Tongue (tissue), 1 donor: ENCODE measurements at regions not wholly inside any gene's neighbourhood (a gene's known extent, or its start where the extent isn't known, plus 50 kb on each side); places are given as distances from the start of the nearest gene placed in this dataset.

Experiments used
- DNase-seq: peaks from one replicate; pipeline ENCODE4 v3.0.0-alpha.2; 2015

DNA sequence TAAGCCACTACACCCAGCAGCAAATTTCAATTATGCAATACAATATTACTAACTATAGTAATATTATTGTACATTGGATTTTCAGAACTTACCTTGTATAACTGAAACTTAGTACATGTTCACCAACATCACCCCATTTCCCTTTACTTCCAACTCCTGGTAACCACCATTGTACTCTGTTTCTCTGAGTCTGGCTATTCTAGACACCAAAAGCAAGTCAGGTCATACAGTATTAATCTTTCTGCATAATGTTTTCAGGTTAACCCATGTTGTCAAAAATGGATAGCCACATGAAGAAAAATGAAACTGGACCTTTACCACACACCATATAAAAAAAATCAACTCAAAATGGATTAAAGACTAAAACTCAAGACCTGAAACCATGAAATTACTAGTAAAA lies 558.2 kb downstream of the MMUT start:
- DNase-seq: no peak

DNA sequence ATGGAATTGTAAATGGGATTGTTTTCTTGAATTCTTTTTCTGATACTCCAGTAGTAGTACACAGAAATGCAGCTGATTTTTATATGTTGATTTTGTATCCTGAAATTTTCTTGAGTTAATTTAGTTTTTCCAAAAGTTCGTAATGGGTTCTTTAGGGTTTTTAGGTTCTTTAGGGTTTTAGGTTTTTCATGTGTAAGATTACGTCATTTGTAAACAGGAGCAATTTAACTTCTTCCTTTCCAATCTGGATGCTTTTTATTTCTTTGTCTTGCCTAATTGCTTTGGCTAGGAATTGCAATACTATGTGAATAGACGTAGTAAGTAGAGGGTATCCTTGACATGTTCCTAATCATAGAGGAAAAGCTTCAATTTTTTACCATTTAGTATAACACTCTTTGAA lies 568.6 kb downstream of the MMUT start:
- no peak for DNase-seq

DNA sequence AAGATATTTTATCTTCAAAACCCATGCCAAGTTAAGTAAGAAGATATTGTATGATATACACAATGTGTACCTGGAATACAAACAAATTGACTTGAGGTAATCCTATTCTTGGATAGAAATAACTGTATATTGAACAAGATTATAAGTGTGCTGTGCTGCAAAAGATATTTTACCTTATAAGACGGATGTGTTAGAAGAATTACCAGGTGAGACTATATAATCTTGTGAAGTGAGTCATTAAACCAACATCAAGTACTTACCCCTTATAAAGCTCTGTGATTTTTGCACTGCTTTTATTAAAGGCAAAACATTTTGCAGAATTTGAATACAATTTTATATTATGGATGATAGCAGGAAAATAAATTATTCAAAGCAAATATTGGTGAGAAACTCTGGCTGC lies 570.0 kb downstream of the MMUT start:
- no peak for DNase-seq

DNA sequence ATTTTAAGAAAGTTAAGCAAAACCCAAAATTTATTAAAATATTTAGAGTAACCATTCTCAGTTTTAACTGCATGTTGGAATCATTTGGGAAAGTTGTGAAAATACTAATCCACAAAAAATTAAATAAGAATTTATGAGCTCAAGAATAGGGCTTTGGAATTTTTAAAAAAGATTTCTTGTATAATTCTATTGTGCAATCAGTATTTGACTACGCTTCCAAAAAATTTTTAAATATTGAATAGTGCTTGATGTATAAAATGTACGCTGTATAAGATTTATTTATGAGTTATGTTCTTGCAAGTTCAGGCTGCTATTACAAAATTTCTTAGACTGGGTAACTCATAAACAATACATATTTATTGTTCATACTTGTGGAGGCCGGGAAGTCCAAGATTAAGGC lies 571.7 kb downstream of the MMUT start:
- DNase-seq: no peak

DNA sequence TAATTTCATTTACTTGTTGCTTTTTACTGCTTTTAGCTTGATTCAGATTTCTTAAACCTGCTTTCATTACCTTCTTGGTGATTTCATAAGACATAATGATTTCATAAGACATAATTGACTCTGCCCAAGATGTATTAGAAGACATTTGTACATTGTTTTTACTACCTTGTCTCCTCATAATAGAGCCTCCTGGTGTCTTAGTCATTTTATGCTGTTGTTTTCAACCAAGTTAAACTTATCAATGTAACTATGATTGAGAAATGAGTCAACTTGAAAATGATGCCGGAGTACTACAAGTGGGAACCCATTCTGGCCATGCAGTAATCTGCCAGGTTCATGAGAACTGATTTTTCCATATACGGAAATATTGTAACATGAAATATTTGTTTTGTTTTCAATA lies 573.6 kb downstream of the MMUT start:
- DNase-seq: no peak

DNA sequence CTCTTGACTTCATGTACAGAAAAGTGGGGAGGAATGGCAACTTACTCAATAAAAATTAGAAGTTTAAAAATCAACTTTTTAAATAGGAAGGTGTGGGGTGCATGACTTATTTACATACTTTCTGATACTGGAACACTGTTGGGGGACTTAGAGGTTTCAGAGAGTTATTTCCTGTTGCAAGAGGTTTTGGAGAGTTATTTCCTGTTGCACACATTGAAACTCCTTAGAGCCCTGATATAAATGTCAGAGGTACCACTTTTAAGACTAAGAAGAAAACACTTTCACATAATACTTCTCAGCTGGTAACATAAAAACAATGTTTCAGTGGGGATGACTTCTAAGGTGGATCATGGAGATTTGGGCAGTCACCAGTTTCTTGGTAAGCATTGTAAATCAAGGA lies 579.9 kb downstream of the MMUT start:
- no peak for DNase-seq

DNA sequence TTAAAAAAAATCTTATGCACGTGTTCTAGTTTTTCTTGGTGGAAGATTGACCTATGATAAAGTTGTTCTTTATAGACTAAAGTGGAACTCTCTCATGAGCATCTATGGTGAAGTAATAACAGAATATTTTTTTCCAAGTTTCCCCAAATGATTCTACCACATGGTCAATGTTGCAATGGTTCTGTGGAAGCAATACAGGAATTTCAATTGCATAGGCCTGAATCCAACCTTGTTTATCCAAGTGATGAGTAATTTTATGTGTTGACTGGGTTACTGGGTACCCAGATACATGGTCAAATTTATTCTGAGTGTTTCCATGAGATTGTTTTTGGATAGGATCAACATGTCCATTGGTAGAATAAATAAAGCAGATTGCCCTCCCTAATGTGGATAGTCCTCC lies 581.5 kb downstream of the MMUT start:
- no peak for DNase-seq

DNA sequence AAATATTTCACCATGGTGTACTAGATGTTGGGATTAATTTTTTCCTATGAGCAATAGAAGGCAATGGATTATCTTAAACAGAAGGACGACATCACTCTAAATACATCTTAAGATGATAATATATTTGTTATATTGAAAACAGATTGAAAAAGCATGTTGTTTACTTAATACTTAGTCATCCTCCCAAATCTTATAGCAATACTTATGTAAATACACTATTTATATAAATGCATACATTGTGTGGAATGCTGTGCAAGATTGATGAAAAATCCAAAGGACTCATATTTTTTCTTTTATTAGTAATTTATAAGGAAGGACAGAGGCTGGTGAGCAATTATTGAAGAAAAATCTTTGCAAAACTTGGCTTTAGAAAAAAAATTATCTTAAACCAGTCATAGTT lies 593.5 kb downstream of the MMUT start:
- DNase-seq: no peak

DNA sequence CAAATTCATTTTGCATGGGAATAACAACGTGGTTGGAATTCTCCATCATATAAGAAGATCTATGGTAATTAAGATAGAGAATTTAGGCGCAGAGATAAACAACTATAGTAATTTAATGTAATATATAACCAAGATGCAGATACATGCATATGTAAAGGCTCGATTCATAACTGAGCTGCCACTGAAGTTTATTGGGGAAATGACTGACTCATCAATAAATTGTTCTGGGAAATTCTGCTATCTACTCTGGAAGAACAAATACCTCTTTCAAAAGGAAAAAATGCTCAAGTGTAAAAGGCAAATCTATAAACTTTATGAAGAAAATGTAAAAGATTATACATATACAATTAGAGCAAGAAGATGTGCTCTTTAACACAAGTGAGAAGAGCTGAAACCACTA lies 596.4 kb downstream of the MMUT start:
- no peak for DNase-seq

DNA sequence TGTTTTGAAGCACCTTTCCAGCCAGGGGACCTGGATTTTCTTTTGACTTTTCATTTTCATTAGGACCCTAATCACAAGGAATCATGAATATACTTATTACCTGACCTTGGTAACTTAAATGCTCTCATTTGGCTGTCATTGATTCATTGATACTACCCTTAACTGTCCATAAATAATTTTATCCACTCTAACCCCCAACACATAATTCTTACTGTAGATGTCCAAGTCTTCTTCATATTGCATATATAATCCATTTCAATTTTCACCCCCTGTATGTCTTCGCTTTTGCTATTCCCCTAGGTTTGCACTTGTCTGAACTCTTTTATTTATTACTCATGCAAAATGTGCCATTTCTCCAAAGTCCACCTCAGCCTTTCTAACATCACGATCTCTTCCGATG lies 602.9 kb downstream of the MMUT start:
- DNase-seq: no peak

DNA sequence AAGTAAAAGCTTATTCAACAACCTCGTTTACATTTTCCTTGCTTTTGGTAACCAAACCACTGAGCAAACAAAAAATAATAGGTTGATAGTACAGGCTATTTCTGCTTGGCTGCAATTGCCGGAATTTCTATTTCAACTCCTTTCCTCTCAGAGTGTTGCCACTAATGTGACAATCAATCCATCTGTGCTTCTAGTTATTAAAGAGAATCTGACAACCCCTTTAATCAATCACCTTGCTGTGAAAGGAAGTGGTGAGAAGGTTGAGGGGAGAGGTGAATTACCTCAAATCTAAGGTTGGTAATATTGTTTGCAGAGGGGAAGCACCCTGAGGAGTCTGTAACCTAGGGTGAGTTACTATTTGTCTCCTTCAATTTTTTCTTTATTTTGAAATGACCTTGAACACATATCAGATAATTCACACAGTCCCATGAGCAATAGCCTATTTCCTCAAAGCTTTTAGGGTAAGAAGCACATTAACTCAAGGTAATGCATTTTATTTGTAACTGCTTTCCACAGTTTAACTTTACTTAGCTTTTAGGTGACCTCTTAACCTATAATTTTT lies 603.4 kb downstream of the MMUT start:
- DNase-seq: no peak

DNA sequence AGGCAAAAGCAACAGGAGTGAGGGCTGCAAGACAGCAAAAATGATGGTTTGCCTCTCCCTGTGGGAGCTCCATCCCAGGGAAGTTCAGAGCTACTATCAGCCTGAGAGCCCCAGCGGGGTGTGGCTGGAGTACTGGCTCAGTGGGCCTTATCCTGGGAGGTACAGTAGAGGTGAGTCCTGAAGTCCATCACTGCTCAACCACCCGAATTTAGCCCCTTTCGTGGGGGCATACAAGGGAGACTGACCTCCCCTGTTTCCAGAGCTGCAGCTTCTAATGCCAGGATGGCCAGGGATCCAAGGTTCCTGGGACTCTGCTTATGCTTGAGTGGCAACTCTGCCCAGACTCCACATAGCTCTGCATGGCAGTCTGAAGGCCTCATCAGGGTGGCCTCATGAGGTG lies 617.8 kb downstream of the MMUT start:
- DNase-seq: no peak

DNA sequence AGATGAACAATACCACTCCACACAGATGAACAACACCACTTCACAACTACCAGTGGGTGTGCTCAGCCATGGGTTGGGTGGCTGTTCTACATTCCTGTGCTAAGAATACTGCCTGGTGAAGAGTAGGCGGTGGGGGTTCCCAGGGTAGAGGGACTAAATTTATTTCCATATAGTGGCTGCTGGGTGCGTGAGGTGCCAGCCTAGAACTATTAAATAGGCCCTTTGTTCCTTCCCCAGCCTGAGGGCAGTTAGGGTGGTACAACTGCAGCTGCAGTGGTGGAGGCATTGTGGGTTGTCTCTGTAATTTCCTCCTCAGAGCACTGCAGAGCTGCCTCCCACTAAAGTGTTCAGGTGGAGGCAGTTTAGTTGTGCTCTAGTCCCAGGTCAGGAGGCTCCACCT lies 618.4 kb downstream of the MMUT start:
- DNase-seq: no peak

DNA sequence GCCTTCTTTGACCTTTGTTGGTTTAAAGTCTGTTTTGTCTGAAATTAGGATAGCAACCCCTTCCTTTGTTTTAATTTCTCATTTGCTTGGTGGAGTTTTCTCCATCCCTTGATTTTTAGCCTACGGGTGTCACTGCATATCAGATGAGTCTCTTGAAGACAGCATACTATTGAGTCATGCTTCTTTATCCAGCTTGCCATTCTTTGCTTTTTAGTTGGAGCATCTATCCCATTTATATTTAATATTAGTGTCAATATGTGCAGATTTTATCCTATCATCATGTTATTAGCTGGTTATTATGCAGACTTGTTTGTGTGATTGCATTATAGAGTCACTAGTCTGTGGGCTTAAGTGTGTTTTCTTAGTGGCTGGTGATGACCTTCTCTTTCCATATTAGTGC lies 622.2 kb downstream of the MMUT start:
- DNase-seq: no peak

DNA sequence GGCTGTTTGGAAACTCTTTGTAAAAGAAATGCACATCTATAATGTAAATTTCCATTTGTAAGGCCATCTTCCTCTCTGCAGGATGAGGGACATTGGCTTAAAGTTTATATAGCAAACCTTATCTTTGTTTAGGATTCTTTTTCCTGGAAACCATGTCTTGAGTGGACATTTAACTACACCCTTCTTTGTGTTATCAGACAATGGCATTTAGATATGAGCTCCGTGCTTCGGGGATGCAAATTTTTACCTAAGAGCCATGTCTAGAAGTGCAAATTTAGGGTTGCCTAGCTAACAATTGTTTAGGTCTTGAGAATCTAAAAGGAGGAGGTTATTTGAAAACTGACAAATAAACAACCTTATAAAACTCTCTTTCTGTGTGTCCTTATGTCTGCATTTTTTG lies 623.8 kb downstream of the MMUT start:
- no peak for DNase-seq

DNA sequence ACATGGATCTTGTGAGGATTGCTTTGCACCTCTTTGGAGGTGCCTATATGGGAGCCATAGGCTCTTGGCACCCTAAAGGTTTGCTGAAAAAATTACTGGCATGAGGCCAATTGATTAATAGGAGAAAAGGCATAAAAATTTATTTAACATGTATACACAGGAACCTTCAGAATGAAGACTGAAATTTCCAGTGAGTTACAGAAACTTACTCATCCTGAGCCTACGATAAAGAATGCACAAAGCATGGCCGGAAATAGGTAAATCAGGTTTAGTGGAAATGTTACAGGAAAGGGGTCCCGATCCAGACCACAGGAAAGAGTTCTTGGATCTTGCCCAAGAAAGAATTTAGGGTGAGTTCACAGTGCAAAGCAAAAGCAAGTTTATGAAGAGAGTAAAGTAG lies 625.3 kb downstream of the MMUT start:
- no peak for DNase-seq

DNA sequence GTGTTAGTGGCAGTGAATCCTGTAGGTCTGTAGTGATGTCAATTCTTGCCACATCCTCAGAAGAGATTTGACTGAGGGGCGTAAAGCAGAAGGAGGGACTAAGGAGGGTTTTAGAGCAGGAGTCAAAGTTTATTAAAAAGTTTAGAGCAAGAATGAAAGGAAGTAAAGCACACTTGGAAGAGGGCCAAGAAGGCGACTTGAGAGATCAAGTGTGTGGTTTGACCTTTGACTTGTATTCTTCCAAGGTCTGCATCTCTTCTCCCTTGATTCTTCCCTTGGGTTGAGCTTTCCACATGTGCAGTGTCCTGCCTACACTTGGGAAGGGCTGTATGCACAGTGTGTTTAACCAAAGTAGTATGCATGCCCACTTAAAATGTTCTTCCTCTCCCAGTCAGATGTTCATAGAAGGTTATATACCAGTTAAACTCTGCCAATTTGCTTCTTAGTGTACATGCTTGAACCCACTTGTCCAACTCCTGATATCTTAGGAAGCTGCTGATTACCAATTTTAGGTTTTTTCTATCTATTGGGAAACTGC lies 627.6 kb downstream of the MMUT start:
- DNase-seq: no peak

DNA sequence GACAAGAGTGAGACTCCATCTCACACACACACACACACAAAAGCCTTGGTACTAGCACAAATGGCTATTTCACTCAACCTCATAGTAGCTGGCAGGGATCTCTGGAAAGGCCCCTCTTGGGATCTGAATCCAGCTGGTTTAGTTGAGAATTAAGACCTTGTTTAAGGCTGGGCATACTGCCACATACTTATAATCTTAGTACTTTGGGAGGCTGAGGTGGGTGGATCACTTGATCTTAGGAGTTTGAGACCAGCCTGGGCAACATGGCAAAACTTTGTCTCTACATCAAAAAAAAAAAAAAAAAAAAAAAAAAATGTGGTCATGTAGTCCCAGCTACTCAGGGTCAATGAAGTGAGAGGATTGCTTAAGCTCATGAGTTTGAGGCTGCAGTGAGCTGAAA lies 628.3 kb downstream of the MMUT start:
- DNase-seq: no peak

DNA sequence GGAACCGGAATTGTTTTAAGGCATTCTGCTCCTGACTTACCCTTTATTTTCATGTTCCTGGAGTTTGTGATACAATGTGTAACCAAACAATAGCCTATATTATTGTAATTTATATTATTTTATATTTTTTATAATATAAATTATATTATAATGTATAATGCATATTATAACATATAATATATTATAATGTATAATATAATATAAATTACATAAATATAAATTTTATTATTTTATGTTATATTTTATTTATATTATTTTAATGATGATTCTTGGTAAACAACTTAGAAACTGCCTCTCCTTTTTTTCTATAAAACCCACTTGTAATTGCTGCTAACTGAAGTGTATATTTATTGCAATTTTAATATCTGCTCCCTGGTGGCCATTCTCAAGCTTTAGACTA lies 629.1 kb downstream of the MMUT start:
- no peak for DNase-seq

DNA sequence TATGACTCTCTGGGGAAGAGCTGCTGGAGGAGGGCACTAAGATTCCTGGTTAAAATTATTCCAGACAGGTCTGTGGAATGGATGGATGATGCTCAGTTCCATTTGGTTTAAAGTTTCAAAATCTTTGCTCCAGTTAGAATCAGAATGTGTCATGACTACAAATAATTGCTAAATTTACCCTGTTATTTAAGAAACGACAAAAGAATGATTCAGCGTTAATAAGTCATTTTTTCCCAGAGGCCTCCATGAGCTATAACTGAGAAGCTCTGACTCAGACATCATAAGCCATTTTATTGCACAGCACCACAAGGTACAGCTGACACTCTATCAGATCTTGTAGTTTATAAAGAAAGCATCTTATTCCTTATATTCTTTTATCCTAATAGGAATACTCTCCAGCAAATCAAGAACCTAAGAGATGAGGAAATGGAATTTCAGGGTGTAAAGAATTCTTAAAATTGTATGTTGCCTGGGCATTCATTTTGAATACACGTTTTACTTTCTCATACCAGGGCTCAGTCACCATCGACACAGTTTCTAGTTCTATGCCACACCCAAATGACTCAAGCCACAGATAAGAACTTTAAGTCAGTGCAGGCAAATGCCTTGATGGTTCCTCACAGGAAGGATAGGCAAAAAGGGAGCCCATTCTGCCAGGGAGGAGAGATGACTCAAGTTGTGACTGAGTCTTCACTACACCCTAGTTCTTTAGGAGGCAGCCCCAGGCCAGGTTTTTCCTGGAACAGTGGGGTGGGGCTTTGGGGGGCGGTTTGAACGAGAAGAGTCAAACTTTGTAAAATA lies 636.0 kb downstream of the MMUT start:
- DNase-seq: no peak

DNA sequence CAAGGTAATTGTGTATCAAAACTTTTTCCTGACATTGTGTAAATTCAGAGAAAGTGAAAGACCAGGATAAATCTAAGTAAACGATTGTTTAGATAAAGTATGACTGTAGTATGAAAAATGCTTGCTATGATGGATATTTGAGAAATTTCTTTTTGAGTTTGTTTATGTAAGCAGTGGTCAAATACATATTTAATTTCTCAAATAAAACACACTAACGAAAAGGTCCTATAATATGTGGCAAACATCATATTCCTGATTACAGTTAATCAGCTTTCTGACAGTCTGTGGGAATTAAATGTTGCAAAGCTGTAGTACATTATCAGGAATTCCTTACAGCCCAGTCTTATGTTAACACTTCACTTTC lies 636.9 kb downstream of the MMUT start:
- DNase-seq: no peak

DNA sequence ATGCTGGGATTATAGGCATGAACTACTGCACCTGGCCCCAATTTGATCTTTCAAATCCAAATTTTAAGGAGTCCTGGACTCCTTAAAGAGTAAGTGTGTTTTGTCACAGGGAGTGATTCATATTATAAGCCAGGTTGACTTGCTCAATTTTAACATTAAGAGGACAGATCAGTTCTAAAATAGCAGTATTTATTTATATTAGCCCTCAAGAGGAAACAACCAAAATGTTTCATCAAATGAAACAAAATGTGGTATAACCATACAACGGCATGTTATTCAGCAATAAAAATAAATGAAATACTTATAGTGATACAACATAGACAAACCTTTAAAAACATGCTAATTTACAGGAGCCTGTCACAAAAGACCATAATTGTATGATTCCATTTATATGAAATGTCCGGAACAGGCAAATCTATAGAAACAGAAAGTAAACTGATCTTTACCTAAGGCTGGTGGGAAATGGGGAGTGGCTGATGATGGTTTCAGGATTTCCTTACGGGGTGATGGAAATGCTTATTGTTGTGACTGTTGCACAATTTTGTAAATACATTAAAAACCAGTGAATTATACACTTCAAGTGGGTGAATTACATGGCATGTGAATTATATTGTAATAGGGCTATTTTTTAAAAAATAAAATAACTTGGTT lies 637.4 kb downstream of the MMUT start:
- no peak for DNase-seq

DNA sequence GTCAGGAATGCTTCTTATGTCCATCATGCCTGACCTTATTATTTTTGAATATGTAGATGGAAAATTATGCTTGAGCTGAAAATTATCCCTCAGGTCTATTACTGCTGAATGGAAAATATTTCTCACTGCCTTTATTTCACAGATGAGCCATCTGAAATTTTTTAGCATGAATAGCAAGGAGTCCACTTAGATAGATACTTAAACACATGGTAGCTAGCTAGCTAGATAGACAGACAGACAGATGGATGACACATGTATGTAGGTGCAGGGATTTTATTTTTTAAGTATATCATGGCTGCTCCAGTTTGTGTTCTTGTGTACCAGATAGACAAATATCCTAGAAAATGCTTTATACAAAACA lies 645.0 kb downstream of the MMUT start:
- no peak for DNase-seq
